Parathyroid adenoma (tissue), 2 donors: ENCODE measurements at regions not wholly inside any gene's neighbourhood (a gene's known extent, or its start where the extent isn't known, plus 50 kb on each side); places are given as distances from the start of the nearest gene placed in this dataset.
A peak's percentile ranks its signal among the peaks of the same experiment; 100 is the strongest.

Experiments used
- H2AFZ ChIP-seq: fragments of 300-600 bp; sonication (generic); one replicate; pipeline ENCODE4 v1.7.0; 2017; ENCODE audit warnings: antibody characterized with exemption, mild to moderate bottlenecking
- H3K27ac ChIP-seq: fragments of 300-600 bp; sonication (generic); one replicate; pipeline ENCODE4 v1.7.0; 2017
- H3K27me3 ChIP-seq: fragments of 300-600 bp; sonication (generic); one replicate; pipeline ENCODE4 v1.7.0; 2017; ENCODE audit warnings: low read length; ENCODE audit not compliant: control insufficient read depth, insufficient read depth
- H3K36me3 ChIP-seq: fragments of 300-600 bp; sonication (generic); one replicate; pipeline ENCODE4 v1.7.0; 2017; ENCODE audit warnings: low read length; ENCODE audit not compliant: control insufficient read depth, insufficient read depth
- H3K4me1 ChIP-seq: fragments of 300-600 bp; sonication (generic); one replicate; pipeline ENCODE4 v1.7.0; 2017; ENCODE audit warnings: control low read depth
- H3K4me2 ChIP-seq: fragments of 300-600 bp; sonication (generic); one replicate; pipeline ENCODE4 v1.7.0; 2017; ENCODE audit warnings: low read length
- H3K4me3 ChIP-seq: fragments of 300-600 bp; sonication (generic); one replicate; pipeline ENCODE4 v1.7.0; 2017; ENCODE audit warnings: low read depth, low read length
- H3K79me2 ChIP-seq: fragments of 300-600 bp; sonication (generic); one replicate; pipeline ENCODE4 v1.7.0; 2017; ENCODE audit warnings: control low read depth
- H3K9ac ChIP-seq: fragments of 300-600 bp; sonication (generic); one replicate; pipeline ENCODE4 v1.7.0; 2017; ENCODE audit warnings: mild to moderate bottlenecking
- H3K9me3 ChIP-seq: fragments of 300-600 bp; sonication (generic); one replicate; pipeline ENCODE4 v1.7.0; 2017; ENCODE audit warnings: low read length; ENCODE audit not compliant: control insufficient read depth
- CTCF ChIP-seq: fragments of 300-600 bp; sonication (generic); IDR thresholded peaks from one replicate; pipeline ENCODE4 v1.7.0; 2017; ENCODE audit warnings: antibody characterized with exemption, mild to moderate bottlenecking
- donor health status: primary hyperparathyroidism.

GRCh38 chr5:44001236-44001635, 388.0 kb downstream of the FGF10 start:
- no peak overlapping the region for H2AFZ ChIP-seq
- peaks cover 28% of the 10 kb centered on the region for H3K4me1 ChIP-seq
- no peaks in the 10 kb centered on the region for H3K36me3 ChIP-seq
- no peak overlapping the region for H3K9ac ChIP-seq
- no peaks in the 10 kb centered on the region for H3K27me3 ChIP-seq
- H3K27ac ChIP-seq = no peak overlapping the region
- no peak overlapping the region for H3K4me2 ChIP-seq
- no peak for TF ChIP-seq CTCF
- no peak overlapping the region for H3K4me3 ChIP-seq
- H3K9me3 ChIP-seq = no peaks in the 10 kb centered on the region
- no peaks in the 10 kb centered on the region for H3K79me2 ChIP-seq

GRCh38 chr5:43997647-43998272, 391.5 kb downstream of the FGF10 start:
- Histone ChIP-seq H3K9me3 (no peaks in the 10 kb centered on the region), H2AFZ (peak overlapping the region; percentile 56), H3K27ac (peak overlapping the region; percentile 81), H3K36me3 (no peaks in the 10 kb centered on the region), H3K9ac (no peak overlapping the region), H3K27me3 (no peaks in the 10 kb centered on the region), H3K79me2 (no peaks in the 10 kb centered on the region), H3K4me1 (peaks cover 38% of the 10 kb centered on the region), H3K4me2 (peak overlapping the region; percentile 44), H3K4me3 (no peak overlapping the region)
- no peak for TF ChIP-seq CTCF

GRCh38 chr5:43996221-43996620, 393.0 kb downstream of the FGF10 start:
- no peak overlapping the region for H3K4me3 ChIP-seq
- no peaks in the 10 kb centered on the region for H3K36me3 ChIP-seq
- no peak overlapping the region for H3K9ac ChIP-seq
- H3K4me2 ChIP-seq = no peak overlapping the region
- no peaks in the 10 kb centered on the region for H3K27me3 ChIP-seq
- TF ChIP-seq CTCF = no peak
- no peak overlapping the region for H2AFZ ChIP-seq
- peak overlapping the region; percentile 81 for H3K27ac ChIP-seq
- H3K79me2 ChIP-seq = no peaks in the 10 kb centered on the region
- peaks cover 38% of the 10 kb centered on the region for H3K4me1 ChIP-seq
- H3K9me3 ChIP-seq = no peaks in the 10 kb centered on the region

- no peaks in the 10 kb centered on the region for H3K36me3 ChIP-seq
- peak overlapping the region; percentile 66 for H3K27ac ChIP-seq
Observed at GRCh38 chr5:43994352-43994708, 391.4 kb downstream of the NNT start.

More at GRCh38 chr5:43994352-43994708, 391.4 kb downstream of the NNT start:
- H3K27me3 ChIP-seq = no peaks in the 10 kb centered on the region
- no peaks in the 10 kb centered on the region for H3K9me3 ChIP-seq
- no peaks in the 10 kb centered on the region for H3K79me2 ChIP-seq
- H3K4me1 ChIP-seq = peaks cover 27% of the 10 kb centered on the region
- H3K9ac ChIP-seq = no peak overlapping the region
- H3K4me3 ChIP-seq = no peak overlapping the region
- no peak overlapping the region for H2AFZ ChIP-seq
- TF ChIP-seq CTCF = no peak
- H3K4me2 ChIP-seq = no peak overlapping the region
